ENCODE measurements at regions not wholly inside any gene's neighbourhood (a gene's known extent, or its start where the extent isn't known, plus 50 kb on each side); places are given as distances from the start of the nearest gene placed in this dataset.

DNA sequence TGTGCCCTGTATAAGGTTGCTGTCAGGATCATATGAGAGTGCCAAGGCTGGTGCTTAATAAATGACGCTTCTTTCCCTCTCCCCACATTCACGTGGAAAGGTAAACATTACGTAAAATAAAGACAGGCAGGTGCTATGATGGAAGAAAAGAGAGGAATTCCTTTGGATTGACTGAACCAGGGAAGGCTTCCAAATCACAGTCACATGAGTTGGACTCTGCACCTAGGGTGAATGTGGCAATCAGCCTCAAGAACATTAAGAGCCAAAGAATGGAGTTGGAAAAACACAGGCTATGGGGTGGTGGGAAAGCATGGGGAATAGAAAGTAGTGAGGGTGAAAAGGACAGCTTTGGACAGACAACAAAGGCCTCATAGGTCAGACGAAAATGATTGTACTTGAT, 473.1 kb downstream of the VRK1 start:
- no peak for TF ChIP-seq EZH2 (IDR thresholded peaks at IDR 0.05; ENCODE audit: insufficient read depth, low read length)
- TF ChIP-seq, protein P1, sequence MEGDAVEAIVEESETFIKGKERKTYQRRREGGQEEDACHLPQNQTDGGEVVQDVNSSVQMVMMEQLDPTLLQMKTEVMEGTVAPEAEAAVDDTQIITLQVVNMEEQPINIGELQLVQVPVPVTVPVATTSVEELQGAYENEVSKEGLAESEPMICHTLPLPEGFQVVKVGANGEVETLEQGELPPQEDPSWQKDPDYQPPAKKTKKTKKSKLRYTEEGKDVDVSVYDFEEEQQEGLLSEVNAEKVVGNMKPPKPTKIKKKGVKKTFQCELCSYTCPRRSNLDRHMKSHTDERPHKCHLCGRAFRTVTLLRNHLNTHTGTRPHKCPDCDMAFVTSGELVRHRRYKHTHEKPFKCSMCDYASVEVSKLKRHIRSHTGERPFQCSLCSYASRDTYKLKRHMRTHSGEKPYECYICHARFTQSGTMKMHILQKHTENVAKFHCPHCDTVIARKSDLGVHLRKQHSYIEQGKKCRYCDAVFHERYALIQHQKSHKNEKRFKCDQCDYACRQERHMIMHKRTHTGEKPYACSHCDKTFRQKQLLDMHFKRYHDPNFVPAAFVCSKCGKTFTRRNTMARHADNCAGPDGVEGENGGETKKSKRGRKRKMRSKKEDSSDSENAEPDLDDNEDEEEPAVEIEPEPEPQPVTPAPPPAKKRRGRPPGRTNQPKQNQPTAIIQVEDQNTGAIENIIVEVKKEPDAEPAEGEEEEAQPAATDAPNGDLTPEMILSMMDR (IDR thresholded peaks at IDR 0.05; ENCODE audit: insufficient read depth, low read depth, low read length), result no peak

Data from astrocyte (in vitro differentiated cells and primary cell).